ENCODE measurements at regions not wholly inside any gene's neighbourhood (a gene's known extent, or its start where the extent isn't known, plus 50 kb on each side); places are given as distances from the start of the nearest gene placed in this dataset.

DNA sequence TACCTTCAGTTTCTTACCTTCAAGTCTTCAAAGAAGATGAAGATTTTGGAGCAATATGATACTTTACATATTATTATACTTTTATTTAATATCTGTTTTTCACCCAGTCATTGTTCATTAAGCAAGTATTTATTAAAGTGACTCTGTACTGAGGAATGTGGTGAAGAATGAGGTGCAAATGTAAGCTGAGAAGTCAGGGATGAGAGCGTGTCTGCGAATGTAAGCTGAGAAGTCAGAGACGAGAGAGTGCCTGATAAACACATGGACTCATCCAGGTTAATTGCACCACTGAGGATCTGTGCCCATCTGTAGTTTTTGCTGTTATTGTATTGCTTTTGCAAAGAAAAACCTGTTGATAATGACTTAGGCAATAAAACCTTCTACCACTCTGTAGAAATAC lies 211.9 kb upstream of the FAR2 start:
- no peak for DNase-seq (ENCODE audit: low read depth)

DNA sequence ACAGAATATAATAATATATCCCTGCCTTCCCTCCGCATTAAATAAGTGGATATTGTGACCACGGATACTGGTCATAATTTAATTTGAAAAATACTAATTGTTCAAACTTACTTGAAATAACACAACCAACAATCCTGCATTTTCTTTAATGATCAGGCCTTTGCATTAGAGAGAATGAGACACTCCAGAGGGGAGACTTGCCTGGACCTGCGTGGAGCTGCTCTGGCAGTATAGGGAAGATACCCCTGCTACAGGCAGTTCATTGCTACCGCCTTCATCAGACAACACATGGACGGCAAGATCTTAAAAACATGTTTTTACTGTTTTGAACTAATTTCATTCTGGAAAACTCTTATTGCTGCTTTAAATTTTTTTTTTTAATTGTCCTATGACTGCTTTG lies 211.0 kb upstream of the FAR2 start:
- DNase-seq (ENCODE audit: low read depth): no peak

DNA sequence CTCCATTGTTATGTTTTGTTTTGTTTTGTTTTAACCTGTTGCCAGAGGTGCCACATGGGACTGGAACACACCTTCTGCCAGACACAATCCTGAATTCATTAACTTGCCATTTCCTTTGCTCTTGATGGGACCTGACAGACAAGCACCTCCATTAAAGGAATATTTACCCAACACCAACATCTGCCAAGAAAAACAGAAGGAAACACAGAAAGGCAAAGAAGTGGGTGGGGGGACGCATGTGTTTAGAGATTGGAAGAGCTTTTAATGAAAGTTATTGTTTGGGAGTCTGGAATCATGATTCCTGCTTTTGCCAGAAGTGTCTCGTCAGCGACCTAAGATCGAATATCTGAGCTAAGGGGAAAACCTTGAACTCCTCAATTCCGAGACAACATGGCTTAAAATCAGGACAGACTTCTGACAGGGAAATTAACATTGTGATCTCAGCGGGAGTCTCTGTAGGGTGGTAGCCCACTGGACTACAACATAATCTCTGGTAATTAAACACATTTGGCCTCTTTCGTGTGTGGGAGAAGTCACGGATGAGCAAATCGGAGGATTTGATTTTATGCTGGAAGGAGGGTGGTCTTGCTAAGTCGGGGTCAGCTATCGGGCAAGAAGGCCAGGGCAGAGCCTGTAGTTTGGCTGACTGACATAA lies 210.4 kb upstream of the FAR2 start:
- no peak for DNase-seq (ENCODE audit: low read depth)

DNA sequence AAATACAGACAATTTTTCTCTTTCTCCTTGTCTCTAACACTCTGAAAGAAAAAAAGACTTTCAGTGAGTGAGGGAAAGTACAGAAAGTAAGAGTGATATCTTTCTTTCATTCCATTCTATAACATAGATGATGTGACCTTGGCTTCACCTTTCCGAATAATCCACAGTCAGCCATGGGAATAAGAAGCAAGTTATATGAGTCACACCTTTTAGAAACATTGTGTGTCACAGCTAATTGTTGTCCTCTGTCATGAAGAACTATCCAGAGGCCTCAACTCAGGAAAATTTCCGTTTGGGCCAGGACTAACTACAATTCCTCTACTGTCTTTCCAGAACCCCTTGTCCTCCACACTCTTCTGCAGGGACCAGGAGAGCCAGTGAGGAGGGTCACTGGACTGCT lies 209.7 kb upstream of the FAR2 start:
- DNase-seq (ENCODE audit: low read depth): no peak

- no peak for DNase-seq (ENCODE audit: low read depth)
Observed at GRCh38 chr12:28941248-28941647, 207.8 kb upstream of the FAR2 start.

DNA sequence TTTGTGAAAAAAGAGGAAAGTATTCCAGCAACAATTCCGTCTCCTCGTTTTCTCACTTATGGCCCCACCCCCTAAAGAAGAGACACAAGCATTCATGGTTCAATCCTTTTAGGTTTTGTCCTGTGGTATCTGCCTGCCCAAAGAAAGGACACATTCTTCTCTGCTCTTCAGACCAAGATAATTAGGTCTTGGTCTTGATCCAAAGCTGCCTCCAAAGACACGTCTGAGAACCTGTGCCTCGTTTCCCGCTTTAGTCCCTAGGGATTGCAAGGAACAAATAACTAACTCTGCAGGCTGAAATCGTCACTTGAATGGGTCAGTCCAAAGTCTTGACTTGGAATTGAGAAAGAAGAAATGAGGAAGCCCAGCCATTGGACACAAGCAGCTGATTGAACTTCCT lies 202.7 kb upstream of the FAR2 start:
- no peak for DNase-seq (ENCODE audit: low read depth)

GRCh38 chr12:28948685-28949084 lies 200.4 kb upstream of the FAR2 start:
- DNase-seq (ENCODE audit: low read depth): no peak

DNA sequence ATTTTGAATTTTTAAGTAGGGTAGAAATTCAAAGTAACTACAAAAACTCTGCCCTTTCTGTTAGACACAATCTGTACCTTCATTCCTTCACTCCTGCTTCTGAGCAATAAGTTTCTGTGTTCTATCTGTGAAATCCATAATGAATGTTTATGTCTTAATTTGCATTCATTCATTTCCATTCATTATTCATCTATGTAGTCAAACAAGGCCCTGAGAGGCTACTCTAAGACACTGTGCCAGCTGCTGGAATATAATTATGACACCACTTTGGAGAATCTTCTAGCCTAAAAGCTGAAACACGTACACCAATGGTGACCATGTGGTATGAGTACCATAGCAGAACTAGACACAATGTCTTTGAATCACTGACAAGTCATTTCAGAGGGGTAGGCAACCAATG lies 199.9 kb upstream of the FAR2 start:
- DNase-seq (ENCODE audit: low read depth): no peak

- DNase-seq (ENCODE audit: low read depth): no peak
Observed at GRCh38 chr12:28950049-28950448, 199.0 kb upstream of the FAR2 start.

DNA sequence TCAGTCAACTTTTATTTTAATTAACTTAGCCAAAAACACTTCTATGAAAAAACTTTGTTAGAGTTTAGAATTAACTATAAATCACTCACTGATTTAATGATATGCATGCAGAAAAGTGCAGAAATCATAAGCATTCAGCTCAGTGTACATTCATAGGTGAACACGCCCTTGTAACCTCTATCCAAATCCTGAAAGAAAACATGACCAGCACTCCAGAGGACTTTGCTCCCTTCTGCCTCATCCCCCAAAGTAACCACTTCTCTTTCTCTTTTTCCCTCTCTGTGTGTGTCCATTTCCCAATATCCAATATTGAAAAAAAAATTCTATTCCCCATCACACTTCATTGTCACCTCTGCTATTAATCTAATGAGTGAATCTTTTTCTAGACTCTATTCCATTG lies 197.1 kb upstream of the FAR2 start:
- DNase-seq (ENCODE audit: low read depth): no peak

GRCh38 chr12:28954333-28954732 lies 194.7 kb upstream of the FAR2 start:
- DNase-seq (ENCODE audit: low read depth): no peak

- DNase-seq (ENCODE audit: low read depth): no peak
Observed at GRCh38 chr12:28955491-28955890, 193.6 kb upstream of the FAR2 start.

GRCh38 chr12:28955931-28956330 lies 193.1 kb upstream of the FAR2 start:
- no peak for DNase-seq (ENCODE audit: low read depth)

- DNase-seq (ENCODE audit: low read depth): no peak
Observed at GRCh38 chr12:28958553-28959195, 190.4 kb upstream of the FAR2 start.

DNA sequence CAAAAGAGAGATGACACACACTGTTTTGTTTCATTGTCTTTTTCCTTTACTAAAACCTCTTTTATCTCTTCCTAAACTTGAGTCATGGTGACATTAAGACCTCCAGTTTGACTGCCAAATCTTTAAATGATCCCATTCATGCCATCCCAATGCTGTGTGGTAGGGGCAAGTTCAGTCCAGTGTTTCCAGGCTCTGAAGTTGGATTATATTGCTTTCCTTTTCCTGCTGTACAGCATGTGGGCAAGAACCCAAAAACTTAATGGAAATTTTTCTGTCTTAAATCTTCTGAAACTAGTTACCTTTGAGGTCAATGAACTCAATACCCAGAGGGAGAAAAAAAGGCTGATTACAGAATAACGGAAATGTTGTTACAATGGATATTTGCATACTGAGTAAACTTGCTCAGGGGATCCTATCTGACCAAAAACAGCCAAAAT lies 187.1 kb upstream of the FAR2 start:
- DNase-seq (ENCODE audit: low read depth): no peak

DNA sequence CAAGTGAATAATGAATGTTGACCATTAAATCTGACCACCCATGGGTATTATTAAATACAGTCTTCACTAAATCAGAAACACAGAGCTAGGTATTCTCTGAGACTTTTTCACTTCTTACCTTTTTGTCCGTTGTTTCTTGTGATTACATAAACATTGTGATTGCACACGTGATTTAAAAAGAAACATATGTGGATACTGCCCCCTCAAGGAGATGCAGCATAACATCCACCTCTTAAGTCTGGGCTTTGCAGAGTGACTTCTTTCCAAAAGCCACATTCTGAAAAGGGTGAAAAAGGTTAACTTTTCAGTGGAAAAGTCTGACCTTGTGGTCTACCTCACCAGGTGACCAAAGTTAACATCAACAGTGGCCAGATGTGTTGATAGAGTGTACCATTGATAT lies 185.5 kb upstream of the FAR2 start:
- DNase-seq (ENCODE audit: low read depth): no peak

DNA sequence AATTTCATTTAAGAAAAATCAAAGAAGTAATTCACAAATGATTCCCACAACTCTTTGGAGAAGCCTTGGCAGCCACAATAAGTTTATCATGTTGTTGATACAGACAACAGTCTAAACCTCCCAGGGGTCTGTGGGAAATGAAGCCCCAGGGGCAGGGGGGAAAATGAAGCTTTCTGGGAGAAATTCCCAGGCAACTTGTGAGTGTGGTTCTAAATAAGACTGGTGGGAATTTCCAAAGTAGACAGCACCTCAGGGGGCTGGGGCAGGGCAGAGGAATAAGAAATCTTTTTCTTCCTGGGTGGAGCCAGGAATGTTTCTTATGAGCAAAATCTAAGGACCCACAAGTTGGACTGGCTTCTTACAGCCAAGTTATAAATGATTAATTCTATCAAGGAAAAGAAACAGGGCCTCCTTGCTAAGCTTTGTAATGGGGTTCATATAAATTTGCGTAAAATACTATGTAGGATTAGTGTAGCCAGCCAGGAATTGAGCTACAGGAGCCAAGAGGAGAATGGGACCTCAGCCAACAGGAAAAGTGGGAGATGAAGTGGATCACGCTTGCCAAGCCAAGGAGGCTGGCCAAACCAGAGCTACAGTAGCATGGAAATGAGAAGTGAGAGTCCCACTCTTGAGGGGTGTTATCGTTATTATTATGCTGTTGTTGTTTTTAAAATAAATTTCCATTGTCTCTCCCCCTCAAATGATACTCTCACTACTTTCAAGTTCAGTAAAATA lies 182.9 kb upstream of the FAR2 start:
- no peak for DNase-seq (ENCODE audit: low read depth)

DNA sequence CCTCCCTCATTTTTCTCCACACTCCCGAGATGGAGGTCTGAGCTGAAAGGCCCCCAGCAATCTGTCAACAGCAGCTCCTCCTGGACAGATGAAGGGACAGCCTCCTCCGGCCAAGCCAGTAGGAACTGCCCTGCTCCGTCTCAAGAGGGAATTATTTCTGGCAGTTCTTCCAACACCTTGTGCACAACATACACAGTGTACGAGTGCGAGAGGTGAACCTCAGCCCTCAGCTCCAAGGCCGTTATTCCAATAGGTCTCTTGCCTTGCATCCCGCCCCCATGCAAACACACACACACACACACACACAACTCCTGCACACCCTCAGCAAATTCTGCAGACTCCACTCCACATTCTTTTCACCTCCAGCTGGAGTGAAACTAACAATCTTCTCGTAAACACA lies 181.7 kb upstream of the FAR2 start:
- no peak for DNase-seq (ENCODE audit: low read depth)

DNA sequence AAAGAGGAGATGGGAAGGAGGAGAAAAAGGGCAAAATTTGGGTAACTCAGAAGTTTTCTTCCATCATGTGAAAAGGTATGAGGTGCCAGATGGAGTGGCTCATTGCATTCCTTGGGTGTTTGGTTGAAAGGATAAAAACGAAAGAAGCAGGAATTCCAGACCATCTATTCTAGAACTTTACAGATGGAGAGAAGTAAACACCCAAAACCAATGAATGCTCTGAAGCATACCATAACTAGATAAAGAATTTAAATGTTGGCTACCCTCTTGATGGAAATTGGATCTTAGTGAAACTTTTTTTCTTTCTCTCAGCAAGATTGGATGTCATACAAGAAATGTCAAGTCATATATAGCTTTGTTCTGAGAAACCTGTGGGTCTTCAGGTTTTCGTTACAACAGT lies 175.6 kb upstream of the FAR2 start:
- DNase-seq (ENCODE audit: low read depth): no peak

DNA sequence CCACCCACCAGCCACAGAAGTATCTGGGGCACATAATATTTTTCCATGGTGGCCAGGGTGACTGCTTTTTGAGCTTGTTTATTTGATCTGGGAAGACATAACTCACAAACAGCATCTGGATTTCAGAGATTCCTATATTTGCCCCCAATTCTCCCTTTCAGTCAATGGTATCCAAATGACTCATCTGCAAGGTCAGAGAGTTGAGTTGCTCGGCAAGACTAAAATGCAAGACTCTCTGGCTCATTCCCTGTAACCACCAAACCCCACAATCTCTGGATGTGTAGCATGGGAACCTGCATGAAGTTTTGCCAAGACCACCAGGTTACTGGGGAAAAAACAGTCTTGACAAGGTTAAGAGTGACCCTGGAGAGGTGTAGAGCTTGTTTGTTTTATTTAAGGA lies 174.9 kb upstream of the FAR2 start:
- no peak for DNase-seq (ENCODE audit: low read depth)

GRCh38 chr12:28974883-28975282 lies 174.2 kb upstream of the FAR2 start:
- no peak for DNase-seq (ENCODE audit: low read depth)

- no peak for DNase-seq (ENCODE audit: low read depth)
Observed at GRCh38 chr12:28975564-28976340, 173.3 kb upstream of the FAR2 start.

GRCh38 chr12:28980436-28980835 lies 168.6 kb upstream of the FAR2 start:
- DNase-seq (ENCODE audit: low read depth): no peak

Data from CMK (cell line).